AG10803 (cell line): ENCODE measurements at regions not wholly inside any gene's neighbourhood (a gene's known extent, or its start where the extent isn't known, plus 50 kb on each side); places are given as distances from the start of the nearest gene placed in this dataset.

ENCODE experiments used
- DNase-seq: peaks from one replicate; pipeline ENCODE4 v3.0.0; 2010; ENCODE audit warnings: low read depth
- H3K4me3 ChIP-seq: 2 replicates; pipeline ENCODE4 v1.5.1; 2011; ENCODE audit warnings: mild to moderate bottlenecking, low read length, control low read depth
- CTCF ChIP-seq: conservative IDR thresholded peaks from 2 replicates; pipeline ENCODE4 v1.5.1; 2011; ENCODE audit warnings: mild to moderate bottlenecking, low read length, control low read depth, inconsistent platforms

GRCh38 chr7:68147614-68148238 lies 1151.1 kb downstream of the TYW1 start:
- TF ChIP-seq CTCF: no peak
- DNase-seq: no peak
- no peak overlapping the region for H3K4me3 ChIP-seq

DNA sequence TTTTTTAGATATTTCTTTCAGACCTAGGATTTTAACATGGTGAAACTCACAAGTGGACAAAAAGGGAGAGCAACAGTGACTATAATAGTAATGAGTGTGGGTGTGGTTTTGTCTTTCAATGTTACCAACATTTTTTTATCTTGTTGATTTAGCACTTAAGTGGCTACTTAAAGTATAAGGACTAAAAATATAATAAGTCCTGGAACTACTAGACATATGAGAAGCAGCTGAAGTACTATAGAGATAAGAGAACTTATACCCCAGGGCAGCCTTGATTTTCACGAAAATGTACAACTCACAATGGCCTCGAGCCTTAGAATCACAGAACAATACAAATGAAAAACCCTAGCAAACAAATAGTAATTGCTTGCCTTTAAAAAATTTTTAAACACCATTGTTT lies 1151.8 kb downstream of the TYW1 start:
- TF ChIP-seq CTCF: no peak
- no peak overlapping the region for H3K4me3 ChIP-seq
- no peak for DNase-seq

DNA sequence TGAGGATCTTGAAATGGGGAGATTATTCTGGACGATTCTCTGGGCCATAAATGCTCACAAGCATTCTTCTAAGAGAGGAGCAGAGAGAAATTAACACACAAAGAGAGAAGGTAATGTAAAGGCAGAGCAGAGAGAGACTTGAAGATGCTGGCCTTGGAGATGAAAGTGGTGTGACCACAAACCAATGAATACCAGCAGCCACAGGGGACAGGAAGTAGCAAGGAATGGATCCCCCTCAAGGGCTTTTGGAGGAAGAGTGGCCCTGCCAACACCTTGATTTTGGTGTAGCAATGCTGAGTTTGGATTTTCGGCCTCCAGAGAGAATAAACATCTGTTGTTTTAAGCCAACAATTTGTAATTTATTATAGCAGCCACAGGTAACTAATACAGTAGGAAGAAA lies 1155.6 kb downstream of the TYW1 start:
- H3K4me3 ChIP-seq: no peak overlapping the region
- no peak for DNase-seq
- no peak for TF ChIP-seq CTCF

DNA sequence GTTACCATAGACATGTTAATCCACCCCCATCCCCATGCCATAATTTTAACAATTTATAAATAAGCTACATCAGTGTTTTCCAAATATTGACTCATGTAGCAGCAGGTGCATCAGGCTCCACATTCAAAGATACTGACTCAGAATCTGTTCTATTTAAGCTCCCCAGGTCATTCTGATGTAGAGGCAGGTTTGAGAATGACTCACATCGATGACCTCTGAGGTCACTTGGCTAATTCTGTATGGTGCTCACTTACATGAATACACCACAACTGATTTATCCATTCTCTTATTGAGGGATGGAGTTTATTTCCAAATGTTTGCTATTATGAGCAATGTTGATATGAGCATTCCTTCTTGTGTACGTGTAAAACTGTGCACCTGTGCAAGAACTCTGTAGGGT lies 1159.0 kb downstream of the TYW1 start:
- no peak for TF ChIP-seq CTCF
- H3K4me3 ChIP-seq: no peak overlapping the region
- DNase-seq: no peak

GRCh38 chr7:68158686-68159295 lies 1162.2 kb downstream of the TYW1 start:
- TF ChIP-seq CTCF: no peak
- DNase-seq: no peak
- no peak overlapping the region for H3K4me3 ChIP-seq

DNA sequence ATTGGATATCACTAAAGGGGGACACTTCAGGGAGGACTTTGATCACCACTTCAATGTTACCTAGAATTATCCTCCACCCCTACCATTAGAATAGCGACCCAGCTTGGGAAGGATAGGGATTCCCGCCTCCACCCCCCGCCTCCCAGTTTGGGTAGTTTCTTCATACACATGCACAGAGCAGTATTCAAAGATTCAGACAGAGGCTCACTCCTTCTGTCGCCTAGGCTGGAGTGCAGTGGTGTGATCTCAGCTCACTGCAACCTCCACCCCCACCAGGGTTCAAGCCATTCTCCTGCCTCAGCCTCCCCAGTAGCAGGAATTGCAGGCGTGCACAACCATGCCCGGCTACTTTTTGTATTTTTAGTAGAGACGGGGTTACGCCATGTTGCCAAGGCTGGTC lies 1166.1 kb downstream of the TYW1 start:
- H3K4me3 ChIP-seq: no peak overlapping the region
- no peak for DNase-seq
- no peak for TF ChIP-seq CTCF

DNA sequence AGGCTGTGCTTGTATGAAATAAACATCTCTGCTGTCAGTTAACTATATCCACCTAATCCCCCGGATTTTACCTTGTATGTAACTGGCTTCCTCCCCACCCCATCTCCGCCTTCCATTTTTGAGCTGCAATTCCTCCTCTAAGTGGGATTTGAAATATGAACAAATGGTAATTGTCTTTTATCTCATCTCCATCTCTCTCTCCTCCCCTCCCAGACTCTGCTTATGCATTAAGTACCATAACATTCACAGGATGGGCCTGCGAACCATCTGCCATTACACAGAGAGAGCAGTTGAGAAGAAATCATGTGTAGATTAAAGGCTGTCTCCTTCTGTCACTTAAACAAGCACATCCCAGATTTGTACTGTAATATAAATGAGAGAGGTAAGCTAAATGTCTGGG lies 1169.9 kb downstream of the TYW1 start:
- no peak overlapping the region for H3K4me3 ChIP-seq
- TF ChIP-seq CTCF: no peak
- DNase-seq: no peak
